HCT116 (cell line): ENCODE measurements at regions not wholly inside any gene's neighbourhood (a gene's known extent, or its start where the extent isn't known, plus 50 kb on each side); places are given as distances from the start of the nearest gene placed in this dataset.

Experiments
- ATAC-seq: fragments of 200-7000 bp; cut with Tn5 transposase; 2 replicates; pipeline ENCODE4 v1.9.1; 2020; ENCODE audit warnings: mild to moderate bottlenecking, moderate library complexity
- BruUV-seq: library from RNA; stranded (reverse); fragments of 400-500 nt; replicated peaks from 2 replicates; lab custom pipeline; 2021; lab: Mats Ljungman, UMichigan
- CTCF ChIA-PET: fragments of 300-600 bp; sonication (Branson Sonifier 250); formaldehyde crosslinking; loops from one replicate; lab custom pipeline; 2021; ENCODE audit warnings: antibody characterized with exemption; lab: Charles Lee
- POLR2A ChIA-PET: fragments of 300-600, 350-600 bp; sonication (Branson Sonifier 250); formaldehyde crosslinking; loops from one replicate; lab custom pipeline; 2021; ENCODE audit warnings: antibody characterized with exemption; lab: Charles Lee
- RAD21 ChIA-PET, 2 experiments: fragments of 300-600 bp; sonication (Branson Sonifier 250); formaldehyde crosslinking; loops; one replicate each; lab custom pipeline; 2023; ENCODE audit warnings: low total read pairs in 2 of 2; ENCODE audit not compliant: uncharacterized antibody in 2 of 2, unreplicated experiment in 2 of 2, low non-redundant PET in 1 of 2; lab: Charles Lee
- DNase-seq: peaks from one replicate; pipeline ENCODE4 v3.0.0-alpha.2; 2010; ENCODE audit warnings: low read depth, low spot score
- H2AFZ ChIP-seq: fragments of 200-600 bp; shearing (Covaris generic), sonication (generic); 2 replicates; pipeline ENCODE4 v1.6.1; 2017; ENCODE audit warnings: low read depth, mixed run types, mixed read lengths, antibody characterized with exemption, low read length; ENCODE audit not compliant: poor library complexity, severe bottlenecking
- H3K27ac ChIP-seq: 2 replicates; pipeline ENCODE4 v1.5.1; 2012; ENCODE audit warnings: low read depth, low read length
- H3K27me3 ChIP-seq: fragments of 200-600 bp; sonication (generic); 2 replicates; pipeline ENCODE4 v1.6.1; 2016; ENCODE audit warnings: mixed run types, low read length, mixed read lengths; ENCODE audit not compliant: insufficient read depth
- H3K36me3 ChIP-seq, 2 experiments: fragments of 200-500 bp in 1 of 2; fragments of 200-600 bp in 1 of 2; sonication (Bioruptor generic) in 1 of 2; sonication (generic) in 1 of 2; 2 replicates each; pipeline versions ENCODE4 v1.5.1 to v1.6.1; 2014 to 2016; ENCODE audit warnings: low read length in 2 of 2, inconsistent platforms in 1 of 2, mixed read lengths in 1 of 2, mixed run types in 1 of 2; ENCODE audit not compliant: insufficient read depth in 2 of 2, control insufficient read depth in 1 of 2
- H3K4me1 ChIP-seq, 2 experiments: fragments of 200-600 bp in 1 of 2; sonication (generic) in 1 of 2; 2 replicates each; pipeline versions ENCODE4 v1.5.1 to v1.6.1; 2012 to 2017; ENCODE audit warnings: low read length in 2 of 2, inconsistent platforms in 1 of 2, mild to moderate bottlenecking in 1 of 2, mixed read lengths in 1 of 2, mixed run types in 1 of 2, moderate library complexity in 1 of 2; ENCODE audit not compliant: insufficient read depth in 2 of 2, control insufficient read depth in 1 of 2
- H3K4me2 ChIP-seq: fragments of 200-600 bp; sonication (generic); 2 replicates; pipeline ENCODE4 v1.6.1; 2017; ENCODE audit warnings: mixed run types, low read length, mixed read lengths
- H3K4me3 ChIP-seq, 2 experiments: fragments of 200-600 bp in 1 of 2; sonication (generic) in 1 of 2; replicated peaks in 1 of 2; 2 replicates each; pipeline ENCODE4 v1.5.1; 2011 to 2016; ENCODE audit warnings: low read length in 2 of 2, control low read depth in 1 of 2, low read depth in 1 of 2, mild to moderate bottlenecking in 1 of 2, mixed read lengths in 1 of 2, mixed run types in 1 of 2
- H3K79me2 ChIP-seq: fragments of 200-600 bp; sonication (generic); 2 replicates; pipeline ENCODE4 v1.6.1; 2017; ENCODE audit warnings: mild to moderate bottlenecking, mixed run types, low read length, moderate library complexity, mixed read lengths; ENCODE audit not compliant: insufficient read depth
- H3K9ac ChIP-seq: fragments of 200-600 bp; sonication (generic); 2 replicates; pipeline ENCODE4 v1.6.1; 2016; ENCODE audit warnings: low read length, mixed read lengths
- H3K9me2 ChIP-seq: fragments of 200-600 bp; sonication (generic), shearing (Covaris generic); 2 replicates; pipeline ENCODE4 v1.6.1; 2017; ENCODE audit warnings: mixed run types, mild to moderate bottlenecking, moderate library complexity; ENCODE audit not compliant: insufficient read depth
- H3K9me3 ChIP-seq, 2 experiments: fragments of 200-500 bp in 1 of 2; fragments of 200-600 bp in 1 of 2; sonication (Bioruptor generic) in 1 of 2; sonication (generic) in 1 of 2; 2 replicates each; pipeline ENCODE4 v1.6.1; 2014 to 2017; ENCODE audit warnings: low read length in 2 of 2, mixed read lengths in 2 of 2, inconsistent platforms in 1 of 2, low read depth in 1 of 2, mild to moderate bottlenecking in 1 of 2, mixed run types in 1 of 2, moderate library complexity in 1 of 2; ENCODE audit not compliant: control insufficient read depth in 1 of 2, insufficient read depth in 1 of 2
- H4K20me1 ChIP-seq: fragments of 200-600 bp; sonication (generic), shearing (Covaris generic); 2 replicates; pipeline ENCODE4 v1.6.1; 2017; ENCODE audit warnings: mixed run types, mild to moderate bottlenecking, moderate library complexity; ENCODE audit not compliant: insufficient read depth
- EZH2 ChIP-seq: fragments of 200-600 bp; sonication (generic); IDR thresholded peaks from 2 replicates; pipeline ENCODE4 v1.6.1; 2017; ENCODE audit warnings: antibody characterized with exemption, mixed run types
- RAD21 ChIP-seq: IDR thresholded peaks from 2 replicates; pipeline ENCODE4 v1.6.1; 2012; ENCODE audit warnings: low read depth, mild to moderate bottlenecking
- SRF ChIP-seq: IDR thresholded peaks from 2 replicates; pipeline ENCODE4 v1.6.1; 2012; ENCODE audit warnings: low read depth
- YY1 ChIP-seq: IDR thresholded peaks from 2 replicates; pipeline ENCODE4 v1.6.1; 2011; ENCODE audit warnings: low read length, low read depth, moderate library complexity, mild to moderate bottlenecking; ENCODE audit not compliant: insufficient replicate concordance; ENCODE audit errors: extremely low read depth
- intact Hi-C: fragments of 100-400 bp; cut with micrococcal nuclease; formaldehyde crosslinking; loops from 2 replicates; pipeline ENCODE4 v1.10.0; 2022
- TF ChIP-seq, protein P1 (sequence below), 3 experiments: fragments of 200-600 bp in 1 of 3; sonication (generic) in 1 of 3; IDR thresholded peaks in 2 of 3; conservative IDR thresholded peaks in 1 of 3; 2 replicates each; pipeline ENCODE4 v1.5.1; 2012 to 2017; ENCODE audit warnings: low read depth in 2 of 3, low read length in 2 of 3, antibody characterized with exemption in 1 of 3, borderline replicate concordance in 1 of 3, control low read depth in 1 of 3, mild to moderate bottlenecking in 1 of 3, mixed read lengths in 1 of 3, mixed run types in 1 of 3, moderate library complexity in 1 of 3; ENCODE audit not compliant: insufficient read depth in 1 of 3

DNA sequence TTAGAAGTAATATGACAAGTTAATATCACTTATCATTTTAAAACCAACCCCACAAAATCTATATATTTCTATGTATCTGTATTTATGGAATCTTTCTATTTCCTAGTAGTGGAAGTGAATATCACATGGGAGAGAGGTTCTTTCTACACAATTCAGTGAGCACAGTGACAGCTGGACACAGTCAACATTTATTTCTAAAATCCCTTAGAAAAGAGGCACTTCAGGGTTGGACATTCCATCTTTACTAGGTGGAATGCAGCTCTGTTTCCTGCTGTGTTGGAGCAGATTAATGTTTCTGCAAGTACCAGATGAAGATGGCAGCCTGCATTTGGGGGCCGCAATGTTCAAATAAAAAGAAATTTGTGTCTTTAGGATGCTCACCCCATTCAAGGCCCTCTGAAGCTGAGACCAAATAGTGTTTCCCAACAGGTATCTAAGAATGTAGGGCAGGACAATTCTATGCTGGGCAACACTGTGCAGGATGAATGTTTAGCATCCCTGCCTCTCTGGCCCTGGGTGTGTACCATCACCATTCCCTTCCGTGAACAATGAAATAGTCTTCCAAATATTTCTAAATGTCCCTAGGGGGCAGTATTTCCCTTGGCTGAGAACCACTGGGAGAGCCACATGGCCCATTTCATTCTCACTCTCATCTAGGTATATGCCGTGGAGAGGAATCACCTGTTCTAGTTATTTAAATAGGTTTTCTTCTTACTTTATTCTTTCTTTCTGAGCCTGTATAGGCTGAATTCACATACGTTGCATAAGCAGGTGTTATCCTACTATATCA is 394.8 kb downstream of the PRDM2 start:
- intact Hi-C loops: no loop called here
- CTCF ChIA-PET: no interaction called here

DNA sequence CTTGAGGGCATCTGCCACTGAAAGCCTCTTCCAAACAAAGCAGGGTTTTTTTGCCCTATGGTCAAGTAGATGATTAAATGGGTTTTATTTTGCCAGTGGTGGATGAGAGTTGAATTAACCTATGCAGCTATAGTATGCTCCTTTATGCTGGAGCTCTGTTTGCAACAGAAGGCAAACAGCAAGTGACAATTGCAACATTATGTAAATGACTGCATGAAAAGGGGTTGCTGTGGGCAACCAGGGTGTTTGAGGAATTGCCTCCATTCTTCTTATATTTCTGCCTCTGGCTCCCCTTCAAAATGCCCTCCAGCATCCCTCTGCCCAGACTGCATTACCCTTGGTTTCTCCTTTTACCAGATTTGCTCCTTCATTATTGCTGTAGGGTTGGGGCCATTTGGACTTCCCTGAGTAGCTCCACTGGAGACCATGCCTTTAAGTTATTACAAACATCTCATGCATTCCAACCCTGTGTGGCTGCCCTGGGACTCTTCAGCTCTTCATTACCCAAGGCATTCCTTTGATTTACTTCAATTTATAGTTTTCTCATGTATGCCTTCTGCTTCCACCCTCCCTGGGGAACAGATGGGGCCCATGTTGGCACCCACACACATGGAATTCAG is 398.4 kb downstream of the PRDM2 start:
- intact Hi-C loops: no loop called here
- Histone ChIP-seq H3K27me3 (peaks cover 7% of the 10 kb centered on the region; the same call in 1 of the 2 replicates), H4K20me1 (no peaks in the 10 kb centered on the region), H3K9me2 (no peaks in the 10 kb centered on the region), H3K9ac (no peak overlapping the region), H3K27ac (no peak overlapping the region), H3K36me3 (no peaks in the 10 kb centered on the region), H3K9me3 (no peaks in the 10 kb centered on the region), H2AFZ (no peak overlapping the region), H3K4me3 (no peak overlapping the region), H3K4me2 (no peak overlapping the region), H3K79me2 (no peaks in the 10 kb centered on the region), H3K4me1 (no peaks in the 10 kb centered on the region)
- BruUV-seq: no TSS peak
- CTCF ChIA-PET: no interaction called here
- ATAC-seq (no peak), DNase-seq (no peak)
- TF ChIP-seq YY1: no peak
- TF ChIP-seq EZH2: no peak
- RAD21 ChIA-PET: no interaction called here
- POLR2A ChIA-PET: no interaction called here

More for the DNA sequence above, 394.8 kb downstream of the PRDM2 start:
- RAD21 ChIA-PET: no interaction called here
- no peak overlapping the region for H3K27ac ChIP-seq
- BruUV-seq: no TSS peak
- no peaks in the 10 kb centered on the region for H3K9me2 ChIP-seq
- TF ChIP-seq RAD21 (peak; percentile 58), SRF (no peak)
- TF ChIP-seq, protein P1, sequence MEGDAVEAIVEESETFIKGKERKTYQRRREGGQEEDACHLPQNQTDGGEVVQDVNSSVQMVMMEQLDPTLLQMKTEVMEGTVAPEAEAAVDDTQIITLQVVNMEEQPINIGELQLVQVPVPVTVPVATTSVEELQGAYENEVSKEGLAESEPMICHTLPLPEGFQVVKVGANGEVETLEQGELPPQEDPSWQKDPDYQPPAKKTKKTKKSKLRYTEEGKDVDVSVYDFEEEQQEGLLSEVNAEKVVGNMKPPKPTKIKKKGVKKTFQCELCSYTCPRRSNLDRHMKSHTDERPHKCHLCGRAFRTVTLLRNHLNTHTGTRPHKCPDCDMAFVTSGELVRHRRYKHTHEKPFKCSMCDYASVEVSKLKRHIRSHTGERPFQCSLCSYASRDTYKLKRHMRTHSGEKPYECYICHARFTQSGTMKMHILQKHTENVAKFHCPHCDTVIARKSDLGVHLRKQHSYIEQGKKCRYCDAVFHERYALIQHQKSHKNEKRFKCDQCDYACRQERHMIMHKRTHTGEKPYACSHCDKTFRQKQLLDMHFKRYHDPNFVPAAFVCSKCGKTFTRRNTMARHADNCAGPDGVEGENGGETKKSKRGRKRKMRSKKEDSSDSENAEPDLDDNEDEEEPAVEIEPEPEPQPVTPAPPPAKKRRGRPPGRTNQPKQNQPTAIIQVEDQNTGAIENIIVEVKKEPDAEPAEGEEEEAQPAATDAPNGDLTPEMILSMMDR (IDR thresholded peaks at IDR 0.05 in 2 of 3, conservative IDR thresholded peaks at IDR 0.05 in 1 of 3; ENCODE audit: borderline replicate concordance in 1 of 3, insufficient read depth in 1 of 3, low read depth in 2 of 3, low read length in 2 of 3): peak; percentile 25 to 53 (median 34); a peak in 4 of 6 replicates
- H3K36me3 ChIP-seq: no peaks in the 10 kb centered on the region
- no peaks in the 10 kb centered on the region for H3K4me1 ChIP-seq
- H3K27me3 ChIP-seq: peaks cover 7% of the 10 kb centered on the region; the same call in 1 of the 2 replicates
- ATAC-seq (peak; percentile 72), DNase-seq (peak; percentile 6)
- H3K9me3 ChIP-seq: 0 out of 4 replicates have a peak, but pooled peaks cover 0 to 4% of the 10 kb centered on the region in 2 experiments
- no peak overlapping the region for H3K4me2 ChIP-seq
- no peak overlapping the region for H3K9ac ChIP-seq
- no peak overlapping the region for H3K4me3 ChIP-seq
- no peaks in the 10 kb centered on the region for H3K79me2 ChIP-seq
- POLR2A ChIA-PET: no interaction called here
- no peak overlapping the region for H2AFZ ChIP-seq
- no peaks in the 10 kb centered on the region for H4K20me1 ChIP-seq
